ENCODE measurements at regions not wholly inside any gene's neighbourhood (a gene's known extent, or its start where the extent isn't known, plus 50 kb on each side); places are given as distances from the start of the nearest gene placed in this dataset.

- TF ChIP-seq CTCF (IDR thresholded peaks at IDR 0.05) (no peak), EP300 (IDR thresholded peaks at IDR 0.05) (no peak), POLR2AphosphoS5 (IDR thresholded peaks at IDR 0.05) (no peak)
These were observed 1681.9 kb upstream of the ADGRL3 start for GRCh38 chr4:59518005-59518823.
